ENCODE measurements at regions not wholly inside any gene's neighbourhood (a gene's known extent, or its start where the extent isn't known, plus 50 kb on each side); places are given as distances from the start of the nearest gene placed in this dataset.

DNA sequence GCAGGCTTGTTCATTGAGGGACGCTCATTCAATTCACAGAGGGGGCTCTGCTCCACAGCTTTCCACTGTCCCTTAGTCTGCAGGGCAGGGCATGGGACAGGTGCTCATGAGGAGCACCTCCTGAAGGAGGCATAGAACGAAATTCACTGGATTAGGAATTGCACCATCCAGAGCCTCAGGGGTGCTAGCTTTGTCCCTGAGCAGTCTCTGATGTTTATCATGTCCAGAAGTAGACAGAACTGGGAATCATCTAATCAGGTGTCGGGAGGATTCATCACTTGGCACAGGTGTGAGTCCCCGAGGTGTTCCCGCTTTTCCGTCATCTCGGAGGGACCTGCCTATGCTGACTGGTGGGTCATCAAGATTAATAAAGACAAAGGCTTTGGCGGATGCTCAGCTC is 321.4 kb downstream of the AJAP1 start:
- TF ChIP-seq CTCF (IDR thresholded peaks at IDR 0.05): no peak
- TF ChIP-seq POLR2A (IDR thresholded peaks at IDR 0.05): no peak

Measured in right lobe of liver (tissue), 4 donors.